SU-DHL-6 (cell line): ENCODE measurements at regions not wholly inside any gene's neighbourhood (a gene's known extent, or its start where the extent isn't known, plus 50 kb on each side); places are given as distances from the start of the nearest gene placed in this dataset.
"Not testable (repeated sequence)": the region's sequence is repeated elsewhere in the genome, so short reads cannot be mapped to it uniquely, and the experiment has no call there.

Experiments used
- H2AFZ ChIP-seq: fragments of 200-600 bp; sonication (generic); 2 replicates; pipeline ENCODE4 v1.6.1; 2014; ENCODE audit warnings: low read depth, mild to moderate bottlenecking, moderate library complexity, mixed read lengths, antibody characterized with exemption, low read length; ENCODE audit not compliant: severe bottlenecking
- H3F3A ChIP-seq: fragments of 200-600 bp; shearing (Covaris generic); 2 replicates; pipeline ENCODE4 v1.6.0; 2016; ENCODE audit warnings: antibody characterized with exemption, mild to moderate bottlenecking; ENCODE audit not compliant: insufficient read depth
- H3K27ac ChIP-seq: fragments of 200-600 bp; sonication (generic); 2 replicates; pipeline ENCODE4 v1.5.1; 2016; ENCODE audit warnings: low read depth, mild to moderate bottlenecking, low read length, moderate library complexity, mixed read lengths
- H3K27me3 ChIP-seq: fragments of 200-600 bp; sonication (generic), shearing (Covaris generic); 2 replicates; pipeline ENCODE4 v1.6.0; 2014; ENCODE audit warnings: mild to moderate bottlenecking, low read length
- H3K36me3 ChIP-seq: fragments of 200-600 bp; sonication (generic); 2 replicates; pipeline ENCODE4 v1.6.1; 2014; ENCODE audit warnings: mild to moderate bottlenecking, low read length, mixed read lengths
- H3K4me2 ChIP-seq: fragments of 300-600, 200-600 bp; shearing (Covaris generic), sonication (generic); 2 replicates; pipeline ENCODE4 v1.6.0; 2014; ENCODE audit warnings: low read length, low read depth, mild to moderate bottlenecking; ENCODE audit not compliant: poor library complexity, severe bottlenecking
- H3K4me3 ChIP-seq: fragments of 200-600 bp; sonication (generic); 2 replicates; pipeline ENCODE4 v1.5.1; 2014; ENCODE audit warnings: antibody characterized with exemption, low read length, mild to moderate bottlenecking, mixed read lengths; ENCODE audit not compliant: insufficient read depth, poor library complexity, severe bottlenecking
- H3K79me2 ChIP-seq: fragments of 200-600 bp; sonication (generic); 2 replicates; pipeline ENCODE4 v1.6.1; 2014; ENCODE audit warnings: mild to moderate bottlenecking, low read length, moderate library complexity; ENCODE audit not compliant: insufficient read depth
- H3K9ac ChIP-seq: fragments of 200-600 bp; sonication (generic); 2 replicates; pipeline ENCODE4 v1.7.0; 2014; ENCODE audit warnings: mild to moderate bottlenecking, low read length
- H3K9me2 ChIP-seq: fragments of 200-600 bp; sonication (generic); replicated peaks from 2 replicates; pipeline ENCODE4 v1.6.1; 2014; ENCODE audit warnings: low read length; ENCODE audit not compliant: insufficient read depth
- H3K9me3 ChIP-seq: fragments of 200-600 bp; sonication (generic); 2 replicates; pipeline ENCODE4 v1.6.1; 2014; ENCODE audit warnings: low read length, mixed read lengths; ENCODE audit not compliant: insufficient read depth
- H4K20me1 ChIP-seq: fragments of 200-600 bp; sonication (generic); 2 replicates; pipeline ENCODE4 v1.6.1; 2014; ENCODE audit warnings: low read depth, mild to moderate bottlenecking, antibody characterized with exemption, low read length, moderate library complexity, mixed read lengths
- CTCF ChIP-seq: fragments of 200-600 bp; sonication (generic); IDR thresholded peaks from one replicate; pipeline ENCODE4 v1.5.1; 2017; ENCODE audit warnings: antibody characterized with exemption, mild to moderate bottlenecking, low read length, moderate library complexity; ENCODE audit not compliant: insufficient read depth, poor library complexity, severe bottlenecking
- EZH2phosphoT487 ChIP-seq: fragments of 200-600 bp; sonication (generic), shearing (Covaris generic); conservative IDR thresholded peaks from 2 replicates; pipeline ENCODE4 v1.6.1; 2018; ENCODE audit warnings: mild to moderate bottlenecking, antibody characterized with exemption, low read length, moderate library complexity, mixed read lengths

GRCh38 chr6:115495184-115495583, 565.5 kb downstream of the FRK start:
- no peaks in the 10 kb centered on the region for H3K27me3 ChIP-seq
- H3K9me2 ChIP-seq: no peaks in the 10 kb centered on the region
- H2AFZ ChIP-seq: no peak overlapping the region
- H3K9me3 ChIP-seq: no peaks in the 10 kb centered on the region
- H4K20me1 ChIP-seq: no peaks in the 10 kb centered on the region
- no peak overlapping the region for H3K27ac ChIP-seq
- H3F3A ChIP-seq: no peaks in the 10 kb centered on the region
- H3K36me3 ChIP-seq: no peaks in the 10 kb centered on the region
- TF ChIP-seq CTCF: no peak
- TF ChIP-seq EZH2phosphoT487: no peak
- no peaks in the 10 kb centered on the region for H3K79me2 ChIP-seq
- H3K4me2 ChIP-seq: no peak overlapping the region
- no peak overlapping the region for H3K9ac ChIP-seq
- H3K4me3 ChIP-seq: no peak overlapping the region

- Histone ChIP-seq H3K27me3 (no peaks in the 10 kb centered on the region), H3F3A (no peaks in the 10 kb centered on the region), H3K9me3 (no peaks in the 10 kb centered on the region), H3K79me2 (no peaks in the 10 kb centered on the region), H3K4me2 (no peak overlapping the region), H3K9me2 (no peaks in the 10 kb centered on the region), H3K4me3 (no peak overlapping the region), H3K27ac (no peak overlapping the region), H2AFZ (no peak overlapping the region), H4K20me1 (no peaks in the 10 kb centered on the region), H3K36me3 (no peaks in the 10 kb centered on the region), H3K9ac (no peak overlapping the region)
- TF ChIP-seq CTCF (no peak), EZH2phosphoT487 (no peak)
Observed at GRCh38 chr6:115487331-115487730, 573.4 kb downstream of the FRK start.

- Histone ChIP-seq H3K27ac (no peak overlapping the region), H3K4me3 (no peak overlapping the region), H4K20me1 (no peaks in the 10 kb centered on the region), H3K9ac (no peak overlapping the region), H3K9me2 (no peaks in the 10 kb centered on the region), H2AFZ (no peak overlapping the region), H3K4me2 (no peak overlapping the region), H3K79me2 (no peaks in the 10 kb centered on the region), H3K36me3 (no peaks in the 10 kb centered on the region), H3K27me3 (no peaks in the 10 kb centered on the region), H3K9me3 (no peaks in the 10 kb centered on the region), H3F3A (no peaks in the 10 kb centered on the region)
- TF ChIP-seq EZH2phosphoT487: no peak
- no peak for TF ChIP-seq CTCF
Observed at GRCh38 chr6:115485400-115485799, 575.3 kb downstream of the FRK start.

GRCh38 chr6:115480543-115480942, 580.1 kb downstream of the FRK start:
- H3K9ac ChIP-seq, H3K4me2 ChIP-seq: not testable (repeated sequence)

More at GRCh38 chr6:115480543-115480942, 580.1 kb downstream of the FRK start:
- not testable (repeated sequence) for H2AFZ ChIP-seq, H3K9me2 ChIP-seq, H3F3A ChIP-seq, H4K20me1 ChIP-seq, H3K79me2 ChIP-seq, H3K36me3 ChIP-seq, H3K27me3 ChIP-seq, H3K9me3 ChIP-seq, H3K27ac ChIP-seq, H3K4me3 ChIP-seq
